Brain pericyte (primary cell): ENCODE measurements at regions not wholly inside any gene's neighbourhood (a gene's known extent, or its start where the extent isn't known, plus 50 kb on each side); places are given as distances from the start of the nearest gene placed in this dataset.

Experiments used
- DNase-seq: peaks from one replicate; pipeline ENCODE4 v3.0.0-alpha.2; 2012; ENCODE audit warnings: low read depth, low spot score

DNA sequence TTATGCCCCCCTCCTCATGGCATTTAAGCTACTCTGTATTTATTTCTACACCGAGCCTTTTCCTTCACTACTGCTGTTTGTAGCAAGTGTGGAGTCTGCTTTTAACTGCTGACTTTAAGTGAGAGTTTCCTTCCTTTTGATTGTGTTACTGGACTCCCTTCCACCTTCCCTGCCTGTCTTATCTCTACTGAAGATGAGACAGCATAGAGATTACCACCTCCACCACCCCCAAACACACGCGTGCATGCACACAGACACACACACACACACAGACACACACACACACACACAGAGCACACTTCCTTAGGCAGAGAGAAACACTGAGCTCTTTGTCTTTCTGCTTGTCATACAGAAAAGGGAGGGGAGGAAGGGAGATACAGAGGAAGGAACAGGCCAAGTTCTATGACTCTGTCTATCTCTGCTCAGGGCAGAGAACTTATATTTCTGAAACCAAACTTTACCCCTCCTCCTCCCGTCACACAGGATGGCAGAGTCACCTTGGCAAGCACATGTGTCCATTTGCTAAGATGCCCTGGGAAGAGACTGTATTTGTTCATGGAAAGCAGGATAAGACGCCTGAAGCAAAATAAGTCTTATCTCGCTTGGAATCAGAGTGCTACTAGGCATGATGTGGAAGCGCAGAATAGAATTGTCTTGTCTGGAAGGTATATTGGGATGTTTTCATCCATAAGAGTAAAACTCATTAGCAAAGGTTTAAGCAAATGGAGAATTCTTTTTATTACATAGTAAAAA, 81.8 kb upstream of the CAV2 start:
- DNase-seq: no peak

- no peak for DNase-seq
These were observed 81.0 kb upstream of the CAV2 start for GRCh38 chr7:116418524-116418923.

DNA sequence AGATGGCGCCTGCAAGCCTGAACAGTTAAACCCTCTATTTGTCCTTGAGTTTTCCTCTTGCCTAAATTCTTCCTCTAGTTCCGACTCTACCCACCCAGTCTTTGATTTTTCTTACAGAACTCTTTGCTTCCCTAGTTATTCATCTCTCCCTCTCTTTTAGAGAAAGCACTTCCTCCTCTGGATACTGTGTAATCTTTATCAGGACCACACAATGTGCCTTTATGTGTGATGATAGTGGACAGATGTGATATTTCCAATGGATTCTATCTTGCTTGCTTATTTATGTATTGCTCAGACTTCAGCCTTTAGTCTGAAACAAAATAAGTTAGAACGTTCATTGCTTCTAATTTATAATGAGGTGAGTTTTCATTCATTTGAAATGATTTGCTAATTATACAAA, 79.5 kb upstream of the CAV2 start:
- no peak for DNase-seq

GRCh38 chr7:116421298-116421697, 78.2 kb upstream of the CAV2 start:
- no peak for DNase-seq

- DNase-seq: no peak
These were observed 76.9 kb upstream of the CAV2 start for GRCh38 chr7:116422683-116423082.

DNA sequence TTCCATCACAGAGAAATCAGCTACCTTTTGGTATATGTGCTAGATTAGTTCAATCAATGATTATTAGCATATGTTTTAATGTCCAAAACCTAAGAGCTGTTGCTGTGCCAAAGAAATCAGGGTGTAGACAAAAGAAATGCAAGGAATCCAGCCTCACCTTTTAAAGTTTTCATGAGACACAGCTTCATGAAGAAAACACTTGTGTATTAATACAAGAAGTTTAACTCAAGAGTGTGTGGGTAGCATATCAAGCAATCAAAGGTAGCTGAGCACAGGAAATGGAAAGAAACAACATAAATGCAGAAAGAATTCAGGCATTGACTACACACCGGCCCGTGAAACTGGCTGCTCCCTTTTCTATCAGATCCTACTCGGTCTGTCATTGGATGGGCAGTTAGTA, 76.0 kb upstream of the CAV2 start:
- DNase-seq: no peak

DNA sequence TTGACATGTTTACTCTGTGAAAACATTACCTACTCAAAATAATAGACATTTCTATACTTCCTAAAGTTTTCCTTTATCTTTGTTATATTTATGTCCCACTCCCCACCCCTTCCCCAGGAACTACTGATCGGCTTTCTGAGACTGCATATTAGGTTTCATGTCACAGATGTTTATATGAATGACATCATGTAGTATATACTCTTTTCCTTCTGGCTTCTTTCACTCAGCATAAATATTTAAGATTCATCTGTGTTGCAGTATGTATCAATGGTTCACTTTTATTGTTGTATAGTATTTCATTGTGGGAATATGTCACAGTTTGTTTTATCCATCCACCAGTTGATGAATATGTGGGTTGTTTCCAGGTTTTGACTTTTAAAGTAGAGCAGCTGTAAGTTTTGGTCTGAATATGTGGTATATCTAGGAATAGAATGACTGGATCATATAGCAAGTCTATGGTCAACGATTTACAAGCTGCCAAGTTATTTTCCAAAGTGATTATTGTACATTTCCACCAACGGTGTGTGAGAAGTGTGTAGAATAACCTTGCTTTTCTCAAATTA, 73.8 kb upstream of the CAV2 start:
- DNase-seq: no peak

DNA sequence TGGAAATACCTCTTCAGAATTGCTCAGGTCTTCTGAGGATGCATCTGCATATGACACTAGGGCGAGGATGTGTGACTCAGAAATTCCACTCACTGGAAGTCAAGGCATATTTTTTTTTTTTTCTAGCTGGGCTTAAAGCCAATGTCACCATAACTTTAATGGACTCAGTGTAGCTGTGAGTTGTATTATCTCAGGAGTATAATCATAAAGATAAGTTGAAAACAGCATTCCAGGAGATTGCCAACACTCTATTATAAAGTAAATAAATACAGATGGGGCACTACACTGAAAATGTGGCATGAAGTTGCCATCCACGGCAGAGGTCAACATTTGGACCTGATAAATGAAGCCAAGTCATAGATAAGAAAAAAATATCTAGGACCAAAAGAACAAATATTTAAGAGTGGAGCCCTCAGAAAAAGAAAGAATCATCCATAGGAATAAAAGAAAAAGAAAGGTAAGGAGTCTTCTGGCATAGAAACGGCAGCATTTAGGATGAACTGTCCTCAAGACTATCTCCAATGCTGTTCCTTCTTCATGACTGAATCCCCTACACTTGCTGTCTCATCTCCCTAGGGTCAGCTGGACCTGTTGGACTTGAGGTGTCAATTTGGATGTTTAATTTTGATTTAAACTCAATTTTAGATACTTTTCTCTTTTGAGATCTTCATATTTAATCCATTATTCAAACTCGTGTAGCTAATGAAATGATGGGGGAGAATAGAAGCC, 72.9 kb upstream of the CAV2 start:
- no peak for DNase-seq

DNA sequence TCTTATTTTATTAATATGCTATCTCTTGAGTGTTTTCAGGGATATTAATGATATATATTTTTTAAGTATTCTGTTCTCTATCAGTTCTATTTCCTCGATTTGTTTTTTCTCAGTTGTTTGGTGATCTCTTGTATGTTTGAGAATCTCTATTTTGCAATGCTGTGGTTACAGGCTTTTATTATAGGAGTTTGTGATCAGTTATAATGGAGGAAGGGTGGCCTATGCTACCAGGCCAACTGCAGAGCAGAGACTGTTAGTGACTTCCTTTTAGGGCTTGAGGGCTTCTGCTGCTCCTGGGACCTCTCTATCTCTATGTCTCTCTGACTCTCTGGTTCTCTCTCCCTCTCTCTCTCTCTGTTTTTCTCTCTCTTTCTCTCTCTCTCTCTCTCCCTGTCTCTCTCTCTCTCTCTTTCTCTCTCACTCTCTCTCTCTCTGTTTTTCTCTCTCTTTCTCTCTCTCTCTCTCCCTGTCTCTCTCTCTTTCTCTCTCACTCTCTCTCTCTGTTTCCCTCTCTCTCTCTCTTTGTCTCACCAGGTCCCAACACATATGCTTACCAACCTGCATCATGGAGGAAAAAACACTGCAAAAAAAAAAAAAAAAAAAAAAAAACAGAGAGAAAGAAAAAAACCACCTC, 69.4 kb upstream of the CAV2 start:
- no peak for DNase-seq

DNA sequence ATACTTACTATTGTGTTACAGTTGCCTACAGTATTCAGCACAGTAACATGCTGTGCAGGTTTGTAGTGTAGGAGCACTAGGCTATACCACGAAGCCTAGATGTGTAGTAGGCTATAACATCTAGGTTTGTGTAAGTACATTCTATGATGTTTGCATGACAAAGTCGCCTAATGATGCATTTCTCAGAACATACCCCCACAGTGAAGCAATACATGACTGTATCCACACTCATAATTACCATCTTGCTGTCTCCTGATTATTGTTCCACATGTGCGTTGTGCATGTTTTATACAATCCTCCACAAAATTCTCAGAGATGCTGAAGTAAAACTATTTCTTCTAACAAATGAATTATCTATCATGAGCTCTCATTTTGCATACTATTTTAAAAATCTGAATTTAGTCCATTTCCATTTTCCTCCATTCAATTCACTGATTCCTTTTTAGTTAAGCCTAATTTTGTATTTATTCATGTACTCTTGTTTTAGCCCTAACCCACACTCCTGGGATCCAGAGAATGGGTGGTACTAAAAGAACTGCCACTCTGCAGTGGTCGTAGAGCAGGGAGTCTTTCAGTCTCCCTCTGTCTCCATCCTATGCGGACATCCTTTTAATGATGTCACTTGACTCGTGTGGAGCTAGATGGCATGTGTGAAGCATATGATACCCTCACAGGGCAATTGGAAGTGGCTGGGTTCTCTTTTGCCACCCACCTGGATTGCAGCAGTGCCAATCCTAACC, 67.6 kb upstream of the CAV2 start:
- DNase-seq: no peak

DNA sequence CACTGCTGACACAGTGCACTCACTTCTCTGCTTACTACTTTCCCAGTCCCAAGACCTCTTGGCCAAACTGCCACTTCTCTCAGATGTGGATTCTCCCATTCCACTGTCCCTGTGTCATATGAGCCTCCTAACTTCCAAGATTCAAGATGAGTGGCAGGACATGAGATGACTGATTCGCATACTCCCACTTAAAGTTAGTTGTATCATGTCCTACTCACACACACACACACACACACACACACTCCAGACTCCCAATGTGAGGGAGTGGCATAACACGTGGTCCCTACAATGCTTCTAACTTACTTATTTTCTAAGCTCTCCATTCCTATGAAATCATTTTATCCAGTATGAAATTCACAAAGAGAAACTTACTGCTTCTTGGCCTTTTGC, 67.0 kb upstream of the CAV2 start:
- no peak for DNase-seq

- DNase-seq: no peak
These were observed 66.3 kb upstream of the CAV2 start for GRCh38 chr7:116433246-116433645.

DNA sequence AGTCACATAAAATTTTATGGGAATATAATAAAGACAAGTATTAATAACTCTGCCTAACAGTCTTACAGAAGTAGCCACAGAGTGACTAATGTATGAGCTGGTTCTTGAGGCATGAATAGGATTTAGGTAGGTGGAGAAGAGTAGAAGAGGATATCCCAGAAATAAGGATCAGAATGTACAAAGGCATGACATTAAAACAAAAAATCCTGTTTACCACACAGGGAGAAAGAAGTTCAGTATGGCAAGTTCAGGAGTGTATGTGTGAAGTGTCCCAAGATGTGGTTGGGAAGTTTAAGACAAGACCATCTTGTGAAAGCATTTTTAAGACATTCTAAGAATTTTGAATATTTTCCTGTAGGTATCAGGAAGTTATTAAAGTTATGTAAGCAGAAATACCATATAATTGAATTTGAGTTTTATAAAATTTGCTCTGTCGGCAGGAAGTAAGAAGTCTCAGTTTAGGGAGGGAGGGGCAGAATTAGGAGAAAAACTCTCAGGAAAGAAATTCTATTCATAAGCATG, 64.7 kb upstream of the CAV2 start:
- no peak for DNase-seq

- DNase-seq: no peak
These were observed 63.2 kb upstream of the CAV2 start for GRCh38 chr7:116436305-116436826.

DNA sequence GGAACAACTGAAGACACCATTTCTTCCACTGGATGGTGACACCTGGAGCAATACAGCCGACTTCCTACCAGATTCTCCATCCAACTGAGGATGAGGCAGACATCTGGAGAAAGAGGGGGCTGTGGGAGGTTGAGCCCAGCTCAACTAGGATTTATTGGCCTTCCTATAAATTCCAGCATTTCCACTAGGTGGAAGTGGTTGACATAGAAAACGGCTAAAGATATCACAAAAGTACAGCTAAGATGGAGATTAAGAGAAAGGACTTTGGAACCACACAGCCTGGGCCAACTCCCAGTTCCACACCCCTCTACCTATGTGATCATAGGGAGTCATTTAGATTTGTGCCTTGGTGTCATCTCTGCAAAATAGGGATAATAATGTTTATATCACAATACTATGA, 61.3 kb upstream of the CAV2 start:
- DNase-seq: no peak

DNA sequence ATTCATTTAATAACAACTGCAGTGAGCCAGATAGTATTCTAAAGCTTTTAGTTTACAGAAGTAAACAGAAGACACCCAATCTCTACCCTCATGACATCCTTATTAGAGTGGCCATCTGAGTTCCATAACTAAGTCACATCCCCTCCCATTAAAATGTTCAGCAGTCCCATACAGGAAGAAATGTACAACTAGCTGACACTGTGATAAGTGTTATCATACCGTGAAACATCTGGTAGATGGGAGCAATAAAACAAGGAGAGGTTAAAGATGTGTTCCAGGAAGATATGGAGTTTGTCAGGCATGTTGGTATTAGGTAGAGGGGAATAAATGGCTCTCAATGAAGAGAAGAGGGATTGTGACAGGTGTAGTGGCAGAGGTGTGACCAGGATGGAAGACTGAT, 60.5 kb upstream of the CAV2 start:
- no peak for DNase-seq

DNA sequence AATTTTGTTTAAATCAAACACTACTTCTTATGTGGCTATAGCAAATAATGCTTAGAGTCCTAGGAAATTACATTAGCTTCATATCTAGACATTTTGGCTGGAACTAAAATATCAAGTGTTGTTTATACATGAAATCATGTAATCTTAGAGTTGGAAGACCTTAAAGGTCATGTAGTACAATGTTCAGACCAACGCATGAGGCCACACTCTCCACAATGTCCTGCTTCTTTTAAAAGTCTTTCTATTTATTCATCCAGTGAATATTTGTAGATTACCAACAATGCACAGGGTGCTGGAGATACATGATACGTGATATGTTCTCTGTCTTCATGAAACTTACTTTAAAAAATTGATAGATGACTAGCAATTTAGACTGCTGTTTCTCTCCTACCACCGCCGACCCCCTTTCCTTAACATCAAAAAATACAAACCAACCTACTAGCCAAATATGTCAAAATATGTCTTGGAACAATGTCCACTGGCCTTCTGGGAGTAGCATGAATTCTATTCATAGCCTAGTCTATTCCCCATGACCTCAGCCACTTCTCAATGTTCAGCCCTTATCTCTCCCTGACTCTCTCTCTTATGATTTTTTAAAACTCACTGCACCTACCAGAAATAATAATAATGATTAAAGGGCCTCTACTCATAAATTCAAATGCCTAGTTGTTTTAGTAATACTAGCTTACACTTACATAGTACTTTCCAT, 59.5 kb upstream of the CAV2 start:
- DNase-seq: no peak

DNA sequence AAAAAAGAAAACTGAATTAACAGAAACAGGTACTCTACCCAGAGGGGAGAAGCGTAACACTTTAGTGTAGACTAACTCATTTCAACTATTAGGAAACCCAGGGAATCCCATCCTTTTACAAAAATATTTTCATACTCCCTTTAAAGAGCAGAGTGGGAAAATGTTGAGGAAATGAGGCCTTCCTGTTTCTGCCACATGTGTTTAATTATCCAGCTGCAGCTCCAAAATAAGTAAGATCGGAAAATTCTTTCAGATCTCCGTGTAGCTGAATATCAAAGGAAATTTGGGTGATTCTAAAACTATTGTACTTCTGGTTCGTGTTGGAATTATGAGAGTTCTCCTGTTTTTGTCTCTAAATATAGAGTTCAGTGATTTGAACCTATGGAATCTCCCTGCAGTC, 58.0 kb upstream of the CAV2 start:
- no peak for DNase-seq

- no peak for DNase-seq
These were observed 56.4 kb upstream of the CAV2 start for GRCh38 chr7:116443101-116443523.

DNA sequence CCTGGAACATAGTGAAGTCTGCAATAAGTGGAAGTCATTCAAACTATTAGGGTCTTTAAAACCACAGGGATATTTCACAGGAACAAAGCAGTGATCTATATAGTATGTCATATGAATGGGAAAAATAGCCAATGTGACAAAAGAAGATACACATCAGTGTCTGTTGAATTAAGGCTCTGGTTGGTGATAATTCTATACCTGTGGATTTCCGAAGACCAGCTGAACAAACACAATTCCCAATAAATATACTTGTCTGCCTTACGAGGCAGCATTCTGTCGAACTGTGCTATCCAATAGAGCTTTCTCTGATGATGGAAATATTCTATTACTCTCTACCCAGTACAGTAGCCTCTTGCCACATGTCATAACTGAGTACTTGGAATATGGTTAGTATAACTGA, 55.9 kb upstream of the CAV2 start:
- no peak for DNase-seq
